Keratinocyte (primary cell): ENCODE measurements at regions not wholly inside any gene's neighbourhood (a gene's known extent, or its start where the extent isn't known, plus 50 kb on each side); places are given as distances from the start of the nearest gene placed in this dataset.

Experiments
- DNase-seq: peaks from one replicate; pipeline ENCODE4 v3.0.0-alpha.2; 2011; ENCODE audit warnings: low read depth, missing footprints, low spot score
- FAIRE-seq: peaks from 2 replicates; lab custom pipeline; 2011; peaks lifted over from hg19 to GRCh38; lab: Jason Lieb, UNC
- H2AFZ ChIP-seq: 2 replicates; pipeline ENCODE4 v1.6.0; 2012; ENCODE audit warnings: low read length, control low read depth, inconsistent platforms; ENCODE audit not compliant: control insufficient read depth
- H3K27ac ChIP-seq: 2 replicates; pipeline ENCODE4 v1.5.1; 2011; ENCODE audit warnings: low read length; ENCODE audit not compliant: control insufficient read depth, insufficient read depth
- H3K27me3 ChIP-seq: 3 replicates; pipeline ENCODE4 v1.6.0; 2011; ENCODE audit warnings: low read length; ENCODE audit not compliant: control insufficient read depth, insufficient read depth; ENCODE audit errors: extremely low read depth
- H3K36me3 ChIP-seq, 2 experiments: 2 replicates in 1 of 2; 3 replicates in 1 of 2; pipeline ENCODE4 v1.5.1; 2011; ENCODE audit warnings: low read length in 2 of 2, mild to moderate bottlenecking in 1 of 2; ENCODE audit not compliant: control insufficient read depth in 2 of 2, insufficient read depth in 2 of 2; ENCODE audit errors: extremely low read depth in 1 of 2
- H3K4me1 ChIP-seq: 3 replicates; pipeline ENCODE4 v1.5.1; 2011; ENCODE audit warnings: low read length; ENCODE audit not compliant: control insufficient read depth, insufficient read depth; ENCODE audit errors: extremely low read depth
- H3K4me2 ChIP-seq: 3 replicates; pipeline ENCODE4 v1.6.0; 2011; ENCODE audit warnings: low read depth, low read length; ENCODE audit not compliant: control insufficient read depth, insufficient read depth; ENCODE audit errors: extremely low read depth
- H3K4me3 ChIP-seq, 3 experiments: fragments of 200-600 bp in 1 of 3; sonication (generic) in 1 of 3; 2 replicates in 2 of 3; 3 replicates in 1 of 3; pipeline ENCODE4 v1.5.1; 2011 to 2016; ENCODE audit warnings: low read length in 3 of 3, mild to moderate bottlenecking in 3 of 3, control low read depth in 2 of 3, inconsistent platforms in 1 of 3, low read depth in 1 of 3, mixed read lengths in 1 of 3, mixed run types in 1 of 3, moderate library complexity in 1 of 3; ENCODE audit not compliant: control insufficient read depth in 2 of 3, insufficient read depth in 2 of 3; ENCODE audit errors: extremely low read depth in 1 of 3
- H3K79me2 ChIP-seq: 2 replicates; pipeline ENCODE4 v1.6.0; 2012; ENCODE audit warnings: low read length; ENCODE audit not compliant: control insufficient read depth, insufficient read depth
- H3K9ac ChIP-seq: 3 replicates; pipeline ENCODE4 v1.6.0; 2011; ENCODE audit warnings: low read length; ENCODE audit not compliant: control insufficient read depth, insufficient read depth; ENCODE audit errors: extremely low read depth
- H3K9me1 ChIP-seq: 3 replicates; pipeline ENCODE4 v1.6.0; 2011; ENCODE audit warnings: low read length; ENCODE audit not compliant: control insufficient read depth, insufficient read depth; ENCODE audit errors: extremely low read depth
- H3K9me3 ChIP-seq: 2 replicates; pipeline ENCODE4 v1.5.1; 2012; ENCODE audit warnings: low read depth, low read length; ENCODE audit not compliant: control insufficient read depth
- H4K20me1 ChIP-seq: 3 replicates; pipeline ENCODE4 v1.6.0; 2011; ENCODE audit warnings: low read length; ENCODE audit not compliant: control insufficient read depth, insufficient read depth; ENCODE audit errors: extremely low read depth
- CTCF ChIP-seq, 3 experiments: IDR thresholded peaks in 1 of 3; conservative IDR thresholded peaks in 1 of 3; optimal IDR thresholded peaks in 1 of 3; 2 replicates in 2 of 3; 3 replicates in 1 of 3; pipeline versions ENCODE3 to v1.5.1; 2011; ENCODE audit warnings: low read length in 3 of 3, mild to moderate bottlenecking in 3 of 3, moderate library complexity in 2 of 3, control low read depth in 1 of 3, inconsistent platforms in 1 of 3; ENCODE audit not compliant: insufficient read depth in 2 of 3; ENCODE audit errors: extremely low read depth in 1 of 3
- EZH2 ChIP-seq: IDR thresholded peaks from one replicate; pipeline ENCODE4 v1.6.1; 2012; ENCODE audit warnings: inconsistent platforms, mild to moderate bottlenecking, low read length, moderate library complexity
- dilution Hi-C: fragments of 300-500 bp; cut with MboI; formaldehyde crosslinking; loops from one replicate; pipeline ENCODE4 v1.7.0; 2020; ENCODE audit warnings: low sequenced_read_pairs; ENCODE audit not compliant: extremely low pct_ligation_motif_present

DNA sequence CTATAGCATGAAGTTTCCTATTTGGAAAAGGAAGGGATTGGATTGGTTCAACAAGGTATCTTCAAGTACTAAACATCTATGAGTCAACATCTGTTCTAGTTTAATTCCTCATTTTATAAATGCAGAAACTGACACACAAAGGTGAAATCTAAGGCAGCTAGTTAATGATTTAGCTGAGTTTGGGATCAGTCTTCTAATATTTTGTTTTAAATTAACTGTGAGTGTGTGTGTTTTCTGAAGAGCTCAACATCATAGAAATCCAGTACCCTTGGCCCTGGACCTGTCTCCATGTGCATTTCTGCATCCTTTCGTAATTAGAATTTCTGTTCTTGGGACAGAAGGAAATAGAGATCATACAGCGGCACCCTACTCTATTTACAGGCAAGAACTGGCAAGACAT is 105.9 kb downstream of the RGS2 start:
- dilution Hi-C loops: no loop called here
- no peaks in the 10 kb centered on the region for H3K36me3 ChIP-seq

DNA sequence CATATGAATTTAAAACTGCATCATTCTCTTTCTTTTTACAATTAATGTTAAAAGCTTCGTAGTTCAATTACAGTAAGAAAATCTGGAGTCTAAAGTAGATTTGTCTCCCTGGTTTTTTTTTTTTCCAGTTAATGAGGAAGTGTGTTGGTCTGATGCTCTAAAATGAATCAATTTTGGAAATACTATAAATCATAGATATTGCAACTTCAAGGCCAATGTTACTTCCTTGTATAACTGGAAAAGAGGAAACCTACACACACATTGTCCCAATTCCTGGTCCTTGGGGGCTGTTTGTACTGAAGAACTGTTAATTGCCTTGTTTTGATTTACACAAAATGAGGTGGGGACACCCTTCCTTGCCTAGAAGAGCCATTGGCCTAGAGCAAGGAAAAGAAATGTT is 107.2 kb downstream of the RGS2 start:
- no peak for TF ChIP-seq EZH2

More for the DNA sequence above, 105.9 kb downstream of the RGS2 start:
- H3K4me1 ChIP-seq: peaks cover 11% of the 10 kb centered on the region
- H3K27me3 ChIP-seq: no peaks in the 10 kb centered on the region
- no peaks in the 10 kb centered on the region for H3K9me3 ChIP-seq
- no peaks in the 10 kb centered on the region for H4K20me1 ChIP-seq
- DNase-seq (no peak), FAIRE-seq (no peak)
- no peak overlapping the region for H3K4me3 ChIP-seq
- no peak for TF ChIP-seq EZH2
- TF ChIP-seq CTCF (optimal IDR thresholded peaks at IDR 0.05 in 1 of 3, IDR thresholded peaks at IDR 0.05 in 1 of 3, conservative IDR thresholded peaks at IDR 0.05 in 1 of 3; ENCODE audit: extremely low read depth in 1 of 3, insufficient read depth in 2 of 3, low read length in 3 of 3): no peak
- H3K9me1 ChIP-seq: no peaks in the 10 kb centered on the region
- no peak overlapping the region for H3K9ac ChIP-seq
- H3K27ac ChIP-seq: no peak overlapping the region
- no peaks in the 10 kb centered on the region for H3K79me2 ChIP-seq
- H2AFZ ChIP-seq: no peak overlapping the region
- H3K4me2 ChIP-seq: no peak overlapping the region

GRCh38 chr1:192918259-192918658 is 109.4 kb downstream of the RGS2 start:
- H3K4me3 ChIP-seq: no peak overlapping the region
- TF ChIP-seq EZH2 (no peak), CTCF (optimal IDR thresholded peaks at IDR 0.05 in 1 of 3, IDR thresholded peaks at IDR 0.05 in 1 of 3, conservative IDR thresholded peaks at IDR 0.05 in 1 of 3; ENCODE audit: extremely low read depth in 1 of 3, insufficient read depth in 2 of 3, low read length in 3 of 3) (no peak)
- FAIRE-seq (no peak), DNase-seq (no peak)
- no peak overlapping the region for H3K27ac ChIP-seq
- no peak overlapping the region for H2AFZ ChIP-seq
- no peak overlapping the region for H3K9ac ChIP-seq
- no peaks in the 10 kb centered on the region for H3K9me3 ChIP-seq
- H3K36me3 ChIP-seq: no peaks in the 10 kb centered on the region
- peaks cover 11% of the 10 kb centered on the region for H3K4me1 ChIP-seq
- no peak overlapping the region for H3K4me2 ChIP-seq
- dilution Hi-C loops: no loop called here
- no peaks in the 10 kb centered on the region for H4K20me1 ChIP-seq
- H3K79me2 ChIP-seq: no peaks in the 10 kb centered on the region
- H3K9me1 ChIP-seq: no peaks in the 10 kb centered on the region
- H3K27me3 ChIP-seq: no peaks in the 10 kb centered on the region

More for the DNA sequence above, 107.2 kb downstream of the RGS2 start:
- Histone ChIP-seq H3K27ac (no peak overlapping the region), H2AFZ (no peak overlapping the region), H3K4me1 (peaks cover 11% of the 10 kb centered on the region), H4K20me1 (no peaks in the 10 kb centered on the region), H3K9me1 (no peaks in the 10 kb centered on the region), H3K4me2 (no peak overlapping the region), H3K27me3 (no peaks in the 10 kb centered on the region), H3K9me3 (no peaks in the 10 kb centered on the region), H3K9ac (no peak overlapping the region), H3K36me3 (no peaks in the 10 kb centered on the region), H3K4me3 (no peak overlapping the region), H3K79me2 (no peaks in the 10 kb centered on the region)
- dilution Hi-C loops: no loop called here
- DNase-seq (no peak), FAIRE-seq (no peak)
